ENCODE measurements at regions not wholly inside any gene's neighbourhood (a gene's known extent, or its start where the extent isn't known, plus 50 kb on each side); places are given as distances from the start of the nearest gene placed in this dataset.

DNA sequence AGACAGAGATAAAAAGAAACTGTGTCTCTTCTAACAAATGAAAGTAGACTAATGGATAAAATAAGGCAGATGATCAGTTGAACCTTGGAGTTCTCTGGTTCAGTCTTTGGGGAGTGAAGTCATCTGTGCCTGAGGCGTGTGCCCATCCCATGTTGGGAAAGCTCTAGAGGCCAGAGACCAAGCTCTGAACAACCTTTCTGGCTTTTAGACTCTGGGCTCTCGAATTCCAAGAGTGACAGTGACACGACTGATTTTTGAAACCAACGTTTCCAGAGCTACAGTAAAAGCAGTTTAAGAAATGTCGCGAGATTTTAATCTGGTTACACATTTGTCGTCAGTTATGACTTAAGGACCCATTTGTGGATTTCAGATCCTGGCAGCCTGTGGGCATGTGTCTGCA lies 83.7 kb upstream of the APCDD1 start:
- no peak for DNase-seq (ENCODE audit: low read depth in 4 of 4, low spot score in 3 of 4)

DNA sequence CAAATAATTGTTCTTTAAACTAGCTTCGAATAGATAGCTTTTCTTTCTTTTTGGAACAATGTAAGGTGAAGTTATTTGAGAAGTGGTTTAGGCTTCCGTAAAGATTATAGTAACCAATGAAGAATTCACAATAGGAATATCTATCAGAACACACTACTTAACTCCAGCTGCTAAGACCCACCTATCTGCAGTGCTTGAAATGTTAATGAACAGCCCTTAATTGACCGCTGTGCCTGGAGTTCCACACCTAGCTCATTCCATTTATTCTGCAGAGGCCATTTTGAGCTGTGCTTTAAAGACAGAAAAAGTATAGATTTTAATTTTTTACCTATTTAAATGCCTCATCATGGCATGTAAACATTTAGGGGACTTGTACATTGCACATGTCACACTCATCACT lies 83.3 kb upstream of the APCDD1 start:
- no peak for DNase-seq (ENCODE audit: low read depth in 4 of 4, low spot score in 3 of 4)

DNA sequence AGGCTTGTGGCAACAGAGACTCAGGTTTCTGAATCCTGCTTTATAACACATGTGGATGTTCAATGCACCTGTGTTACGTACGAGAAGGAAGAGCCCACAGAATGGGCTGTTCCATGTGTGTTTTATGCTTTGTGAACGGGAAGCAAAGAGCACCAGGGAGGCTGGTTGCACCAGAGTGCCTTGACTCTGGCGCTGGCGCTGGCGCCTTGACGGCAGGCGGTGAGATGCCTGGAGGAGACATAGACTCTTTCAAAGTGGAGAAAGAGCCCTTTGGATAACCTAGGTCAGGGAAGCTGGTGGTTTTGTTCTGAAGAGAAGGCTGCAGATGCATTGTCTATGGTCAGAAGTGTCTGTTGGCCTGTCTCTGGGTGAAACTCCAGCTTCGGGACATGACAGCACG lies 80.2 kb upstream of the APCDD1 start:
- DNase-seq (ENCODE audit: low read depth in 4 of 4, low spot score in 3 of 4), result no peak

DNA sequence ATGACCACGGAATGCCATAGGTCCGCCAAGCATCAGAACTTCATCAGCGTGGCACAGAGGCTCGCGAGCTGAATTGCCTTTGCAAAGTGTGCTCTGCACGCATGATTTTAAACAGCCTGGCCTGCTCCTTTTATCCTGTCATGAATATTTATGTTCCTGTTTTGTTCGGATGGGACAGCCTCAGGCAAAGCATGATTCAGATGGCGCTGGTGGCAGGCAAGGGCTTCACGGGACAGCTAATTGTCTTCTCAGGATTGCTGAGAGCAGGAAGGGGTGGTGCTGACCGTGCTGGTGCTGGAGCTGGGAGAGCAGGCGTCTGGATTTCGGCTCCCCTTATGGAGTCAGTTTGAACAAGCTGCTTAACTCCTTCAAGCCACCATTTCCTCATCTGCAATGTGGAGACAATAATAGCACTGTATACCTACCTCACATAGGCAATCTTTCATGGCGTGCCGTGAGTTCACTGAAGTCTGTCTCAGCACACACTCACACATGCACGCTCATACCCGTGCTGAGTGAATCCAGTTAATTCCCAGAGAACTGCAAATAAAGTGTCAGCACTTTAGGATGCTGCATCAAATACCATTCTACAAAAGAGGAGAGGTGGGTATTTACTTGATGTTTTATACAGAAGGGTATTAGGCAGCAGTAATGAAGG lies 79.7 kb upstream of the APCDD1 start:
- no peak for DNase-seq (ENCODE audit: low read depth in 4 of 4, low spot score in 3 of 4)

DNA sequence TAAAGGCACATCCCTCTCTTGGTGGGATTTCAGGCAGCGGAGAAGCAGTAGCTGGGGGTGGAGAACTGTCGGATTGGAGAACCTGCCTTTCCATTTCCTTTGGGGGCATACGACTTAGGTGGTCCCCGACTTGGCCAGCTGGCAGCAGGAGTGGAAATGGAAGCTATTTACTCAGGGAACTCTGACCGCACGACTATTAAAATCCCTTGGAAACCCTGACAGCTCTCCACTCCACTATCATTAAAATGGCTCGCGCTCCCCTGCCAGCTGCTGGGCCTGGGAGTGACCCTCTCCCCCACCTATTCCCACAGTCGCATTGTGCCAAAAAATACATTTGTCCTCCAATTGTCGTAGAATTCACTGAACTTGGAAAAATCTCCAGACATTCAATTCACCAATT lies 77.7 kb upstream of the APCDD1 start:
- DNase-seq (ENCODE audit: low read depth in 4 of 4, low spot score in 3 of 4), result peak in 3 of 4 donors; percentile 36 to 46 (median 38)

DNA sequence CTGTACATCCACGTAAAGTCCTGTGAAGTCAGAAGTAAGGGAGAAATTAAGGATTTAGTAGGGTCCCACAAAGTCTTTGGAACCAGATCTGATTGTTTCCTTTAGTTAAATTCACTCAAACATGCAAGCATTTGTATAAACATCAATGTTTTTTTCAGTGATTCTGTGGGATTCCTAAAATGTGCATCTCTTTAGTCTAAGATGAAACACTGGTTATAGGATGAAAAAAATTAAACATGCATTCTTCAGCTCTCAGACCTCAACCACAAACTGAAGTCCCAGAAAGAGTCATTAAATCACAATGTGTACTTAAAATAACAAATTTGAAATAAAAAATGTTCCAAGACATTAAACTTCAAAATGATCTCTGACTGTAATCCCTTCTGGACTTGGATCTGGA lies 76.5 kb upstream of the APCDD1 start:
- DNase-seq (ENCODE audit: low read depth in 4 of 4, low spot score in 3 of 4), result no peak

DNA sequence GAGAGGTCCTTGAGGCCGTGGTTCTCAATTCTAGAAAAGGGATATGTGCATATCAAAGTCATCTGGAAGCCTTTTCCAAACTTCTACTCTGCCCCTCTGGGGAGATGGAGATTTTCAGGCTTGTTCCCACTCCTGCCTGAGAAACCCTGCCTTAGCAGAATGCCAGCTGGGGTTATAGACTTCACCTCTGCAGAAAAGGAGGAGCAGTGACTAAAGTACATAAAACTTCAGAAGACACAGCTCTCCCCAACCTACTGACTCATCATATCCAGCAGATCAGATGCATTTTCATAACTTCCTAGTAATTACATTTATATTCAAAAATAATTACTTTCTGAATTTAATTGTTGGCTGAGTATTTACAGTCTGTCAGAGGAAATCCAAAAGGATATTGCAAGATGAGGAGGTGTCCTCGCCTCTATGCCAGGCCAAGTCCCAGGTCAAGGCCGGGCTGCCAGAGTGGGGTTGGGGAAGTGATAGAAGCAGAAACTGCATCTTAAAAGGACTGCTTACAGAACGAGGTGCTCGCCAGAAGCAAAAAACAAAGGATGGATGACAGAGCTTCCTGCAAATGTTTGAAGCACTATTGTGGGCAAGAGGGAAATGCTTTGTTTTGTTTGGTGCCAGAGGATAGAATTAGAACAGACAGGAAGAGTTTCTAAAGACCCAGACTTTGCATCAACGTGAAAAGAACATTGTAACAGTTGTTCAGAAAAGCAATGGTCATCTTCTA lies 75.6 kb upstream of the APCDD1 start:
- DNase-seq (ENCODE audit: low read depth in 4 of 4, low spot score in 3 of 4), result no peak

DNA sequence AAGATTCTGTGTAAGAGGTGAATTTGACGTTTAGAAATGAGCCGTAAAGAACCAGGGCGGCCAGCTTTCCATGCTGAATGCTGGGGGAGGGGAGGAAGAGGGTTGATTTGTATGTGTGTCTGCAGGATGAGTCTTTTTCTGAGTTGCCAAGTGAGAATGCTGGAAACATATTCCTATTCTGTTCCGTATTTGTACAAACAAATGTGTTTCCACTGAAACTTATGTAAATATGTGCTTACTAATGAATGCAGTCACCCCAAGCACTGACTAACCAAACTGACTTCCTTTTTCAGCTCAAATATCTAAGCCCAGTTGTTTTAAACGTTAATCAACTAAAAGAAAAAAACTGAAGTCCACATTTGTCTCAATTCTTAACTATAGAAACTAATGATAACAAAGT lies 74.9 kb upstream of the APCDD1 start:
- no peak for DNase-seq (ENCODE audit: low read depth in 4 of 4, low spot score in 3 of 4)

DNA sequence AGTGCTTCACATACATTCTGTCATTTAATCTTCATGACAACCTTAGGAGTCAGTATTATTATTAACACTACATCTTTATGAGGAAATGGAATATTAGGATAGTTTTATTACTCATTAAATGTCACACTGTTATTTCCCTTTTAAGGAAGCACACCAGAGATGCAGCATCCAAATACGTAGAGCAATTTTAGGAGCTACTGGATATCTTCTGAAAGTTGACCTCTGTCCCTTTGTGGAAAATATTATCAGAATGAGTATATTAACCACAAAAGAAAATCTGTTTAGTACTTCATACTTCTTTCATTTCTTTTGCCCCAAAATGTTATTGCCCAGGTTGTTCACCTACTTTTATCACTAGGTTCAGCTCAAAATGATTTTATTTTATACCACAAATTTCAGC lies 72.9 kb upstream of the APCDD1 start:
- no peak for DNase-seq (ENCODE audit: low read depth in 4 of 4, low spot score in 3 of 4)

DNA sequence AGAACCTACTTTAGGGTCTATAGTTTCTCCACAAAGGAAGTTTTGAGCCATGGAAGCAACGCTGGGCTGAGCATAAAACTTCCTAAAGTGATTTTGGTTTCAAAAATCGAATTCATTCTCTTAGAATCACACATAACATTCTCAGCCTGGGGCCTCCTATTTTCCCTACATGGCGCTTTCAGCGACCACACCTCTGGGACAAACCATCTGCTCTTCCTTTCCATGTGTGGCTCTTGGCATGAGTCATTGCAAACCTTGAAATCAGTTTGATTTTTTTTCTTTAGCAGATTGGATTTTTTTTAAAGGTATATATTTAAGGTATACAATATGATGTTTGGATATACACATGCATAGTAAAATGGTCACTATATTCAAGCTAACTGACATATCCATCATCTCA lies 72.5 kb upstream of the APCDD1 start:
- no peak for DNase-seq (ENCODE audit: low read depth in 4 of 4, low spot score in 3 of 4)

DNA sequence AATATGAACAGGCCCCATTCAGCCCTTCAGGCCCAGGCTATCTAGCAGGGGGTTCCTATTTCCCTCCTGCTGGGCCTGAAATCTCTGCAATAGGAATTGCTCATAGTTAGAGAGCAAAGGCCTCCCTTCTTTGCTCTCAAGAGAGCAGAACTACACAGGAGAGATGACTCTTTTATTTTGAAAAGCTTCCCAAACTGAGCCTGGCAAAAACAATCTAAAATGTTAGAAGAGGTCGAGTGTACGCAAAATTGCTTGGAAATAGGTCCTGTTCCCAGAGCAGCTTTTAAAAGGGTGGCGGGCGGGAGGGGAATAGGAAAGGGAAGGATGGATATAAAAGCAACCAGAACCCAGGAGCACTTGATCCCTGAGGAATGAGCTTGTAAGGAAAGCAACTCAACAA lies 68.4 kb upstream of the APCDD1 start:
- no peak for DNase-seq (ENCODE audit: low read depth in 4 of 4, low spot score in 3 of 4)

DNA sequence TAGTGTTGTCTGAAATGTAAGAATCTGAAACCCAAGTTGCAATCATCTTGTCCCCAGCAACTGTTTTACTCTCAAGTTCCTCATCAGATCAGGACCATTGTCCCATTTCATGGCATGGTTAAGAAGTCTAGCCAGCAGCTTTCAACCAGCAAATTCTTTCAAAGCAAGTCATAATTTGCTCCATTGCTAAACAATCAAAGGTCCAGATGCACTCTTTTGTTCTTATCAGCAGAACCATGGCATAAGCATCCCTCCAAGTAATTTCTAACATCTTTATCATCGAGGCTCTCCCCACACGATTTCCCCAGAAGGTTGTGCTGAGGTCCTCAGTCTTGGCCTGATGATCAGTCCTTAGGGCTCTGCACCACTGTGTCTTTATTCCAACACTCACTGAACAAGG lies 67.5 kb upstream of the APCDD1 start:
- DNase-seq (ENCODE audit: low read depth in 4 of 4, low spot score in 3 of 4), result no peak

DNA sequence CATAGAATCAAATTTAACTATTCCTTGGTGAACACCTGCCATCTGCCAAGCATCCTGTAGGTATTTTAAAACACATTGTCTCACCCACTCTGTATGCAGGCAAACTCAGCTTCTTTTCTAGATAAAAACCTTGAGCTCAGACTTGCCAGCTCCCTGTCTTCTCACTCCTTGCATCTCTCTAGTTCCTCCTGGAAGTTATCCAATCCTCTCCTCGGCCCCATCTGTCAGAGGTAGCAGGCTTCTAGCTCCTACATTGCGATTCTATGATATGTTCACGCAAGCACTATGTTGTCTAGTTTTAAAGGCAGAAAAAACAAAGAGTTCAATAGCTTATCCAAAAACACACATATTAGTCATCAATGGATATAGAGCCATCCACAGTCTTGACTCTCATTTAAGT lies 67.0 kb upstream of the APCDD1 start:
- DNase-seq (ENCODE audit: low read depth in 4 of 4, low spot score in 3 of 4), result no peak

DNA sequence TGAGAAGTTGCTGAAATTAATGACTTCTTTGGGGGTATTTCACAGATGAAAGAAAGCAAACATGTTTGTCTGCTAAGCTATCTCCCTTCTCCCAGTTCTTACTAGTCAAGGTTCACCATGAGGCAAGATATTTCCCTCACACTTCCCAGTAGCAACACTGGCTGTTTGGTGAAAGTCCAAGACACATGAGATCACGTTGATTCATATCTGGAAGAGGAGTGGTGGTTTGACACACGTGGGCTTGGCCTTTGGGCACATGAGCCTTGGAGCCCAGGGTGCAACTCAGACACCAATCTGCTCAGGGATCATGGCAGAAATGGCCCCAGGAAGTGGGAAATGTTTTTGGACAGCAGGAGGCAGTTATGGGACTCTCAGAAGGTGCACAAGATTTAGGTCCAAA lies 66.1 kb upstream of the APCDD1 start:
- no peak for DNase-seq (ENCODE audit: low read depth in 4 of 4, low spot score in 3 of 4)

DNA sequence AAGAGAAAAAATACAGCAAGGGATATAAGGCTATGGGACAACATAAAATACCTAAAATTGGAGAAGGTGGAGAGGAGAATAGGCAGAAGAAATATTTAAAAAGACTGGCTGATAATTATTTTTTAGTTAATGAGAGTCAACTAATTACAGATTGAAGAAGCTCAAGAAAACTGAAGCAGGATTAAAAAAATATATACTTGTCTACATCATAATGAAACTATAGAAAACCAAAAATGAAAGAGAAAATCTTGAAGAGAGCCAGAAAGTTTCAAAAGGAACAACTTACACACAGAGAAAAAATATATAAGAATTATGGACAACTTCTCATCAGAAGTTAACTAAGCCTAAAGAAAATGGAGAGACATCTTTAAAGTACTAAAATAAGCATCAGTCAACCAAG lies 62.9 kb upstream of the APCDD1 start:
- no peak for DNase-seq (ENCODE audit: low read depth in 4 of 4, low spot score in 3 of 4)

DNA sequence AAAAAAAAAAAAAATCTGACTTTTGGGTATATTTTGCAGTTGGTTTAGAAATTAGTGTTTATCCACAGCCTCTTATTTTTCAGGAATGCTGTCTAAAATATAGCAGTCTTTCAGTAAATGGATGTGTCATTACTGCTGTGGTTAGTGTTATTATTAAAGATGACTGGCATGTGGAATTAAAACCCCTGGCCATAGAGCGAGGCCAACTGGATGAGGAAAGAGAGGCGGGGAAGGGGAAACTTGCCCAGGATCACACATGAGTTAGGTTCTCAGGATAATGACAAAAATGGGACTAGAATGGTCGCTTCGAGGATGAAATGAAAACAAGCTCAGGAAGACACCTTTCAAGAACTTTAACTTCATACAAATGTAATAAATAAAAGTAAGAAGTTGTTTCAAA lies 57.4 kb upstream of the APCDD1 start:
- DNase-seq (ENCODE audit: low read depth in 4 of 4, low spot score in 3 of 4), result no peak

DNA sequence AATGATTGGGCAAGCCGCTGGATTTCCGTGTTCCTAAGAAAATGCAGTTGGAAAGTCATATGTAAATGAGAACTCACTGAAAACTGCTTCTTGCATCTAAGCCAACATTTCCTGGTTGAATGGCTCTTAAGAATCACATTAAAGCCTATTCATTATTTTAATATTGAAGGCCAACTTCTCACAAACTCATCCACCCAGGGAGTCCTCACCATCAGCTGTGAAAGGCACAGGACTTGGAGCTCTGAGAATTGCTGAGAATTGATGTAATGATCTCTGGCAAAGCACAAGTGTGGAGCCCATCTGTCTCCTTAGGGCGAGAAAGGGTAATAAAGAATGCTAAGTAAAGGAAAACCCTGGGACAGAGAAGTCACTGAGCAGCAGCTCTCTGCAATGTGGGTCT lies 55.9 kb upstream of the APCDD1 start:
- no peak for DNase-seq (ENCODE audit: low read depth in 4 of 4, low spot score in 3 of 4)

DNA sequence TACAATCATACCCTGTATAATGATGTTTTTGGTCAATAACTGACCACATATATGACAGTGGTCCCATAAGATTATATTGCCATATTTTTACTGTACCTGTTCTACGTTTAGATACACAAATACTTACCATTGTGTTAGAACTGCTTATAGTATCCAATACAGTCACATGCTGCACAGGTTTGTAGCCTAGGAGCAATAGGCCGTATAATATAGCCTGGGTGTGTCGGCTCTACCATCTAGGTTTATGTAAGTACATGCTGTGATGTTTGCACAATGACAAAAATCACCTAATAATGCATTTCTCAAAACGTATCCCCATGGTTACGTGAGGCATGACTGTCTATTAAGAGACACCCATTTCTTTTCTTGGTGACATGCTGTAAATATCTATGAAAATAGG lies 55.0 kb upstream of the APCDD1 start:
- no peak for DNase-seq (ENCODE audit: low read depth in 4 of 4, low spot score in 3 of 4)

DNA sequence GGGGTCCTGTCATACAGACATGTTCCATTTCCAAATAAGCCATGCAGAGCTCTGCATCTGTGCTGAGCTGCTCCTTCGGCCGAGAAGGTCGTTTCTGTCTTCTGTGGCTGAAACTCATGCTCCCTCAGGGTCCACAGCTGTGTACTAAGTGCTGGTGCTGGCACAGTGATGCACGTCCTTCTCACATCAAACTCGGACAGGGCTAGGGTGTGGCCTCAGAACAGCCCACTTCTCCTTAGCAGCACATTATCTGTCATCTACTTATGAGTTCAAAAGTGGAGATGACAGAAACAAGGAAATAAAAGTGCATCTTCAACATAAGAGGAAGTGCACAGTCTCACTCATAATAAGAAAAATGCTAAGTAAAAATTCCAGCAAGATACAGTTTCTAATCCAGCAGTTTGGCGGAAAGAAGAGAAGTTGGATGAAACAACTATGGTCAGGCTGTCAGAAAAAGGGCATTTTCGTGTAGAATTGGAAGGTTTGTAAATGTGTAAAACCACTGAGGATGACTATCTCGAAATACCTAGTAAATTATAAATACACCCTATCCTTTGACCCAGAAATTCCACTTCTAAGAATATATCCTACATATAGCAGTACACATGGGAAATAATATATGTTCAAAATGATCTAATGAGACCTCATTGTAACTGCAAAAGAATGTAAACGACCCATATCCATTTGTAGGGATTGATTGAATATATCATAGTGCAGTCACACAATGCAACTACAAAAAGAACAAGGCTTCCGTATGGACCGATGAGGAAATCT lies 53.7 kb upstream of the APCDD1 start:
- no peak for DNase-seq (ENCODE audit: low read depth in 4 of 4, low spot score in 3 of 4)

DNA sequence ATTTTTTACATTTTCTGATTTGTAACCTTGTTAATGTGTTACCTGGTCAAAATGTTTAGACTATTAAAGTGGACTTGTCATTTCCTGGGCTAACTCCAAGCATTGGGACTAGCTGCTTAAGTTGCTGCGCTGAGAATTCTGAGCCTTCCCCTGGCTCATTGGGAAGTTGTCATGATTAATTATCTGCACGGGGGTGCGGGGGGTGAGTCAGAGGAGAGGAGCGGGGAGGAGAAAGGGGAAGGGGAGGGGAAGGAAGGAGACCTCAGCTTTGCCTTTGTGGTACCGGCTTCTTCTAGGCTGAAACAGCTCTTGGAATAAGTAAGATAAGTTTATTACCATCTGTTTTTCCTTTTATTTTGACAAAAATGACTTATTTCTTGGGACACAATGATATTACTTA lies 52.9 kb upstream of the APCDD1 start:
- no peak for DNase-seq (ENCODE audit: low read depth in 4 of 4, low spot score in 3 of 4)

DNA sequence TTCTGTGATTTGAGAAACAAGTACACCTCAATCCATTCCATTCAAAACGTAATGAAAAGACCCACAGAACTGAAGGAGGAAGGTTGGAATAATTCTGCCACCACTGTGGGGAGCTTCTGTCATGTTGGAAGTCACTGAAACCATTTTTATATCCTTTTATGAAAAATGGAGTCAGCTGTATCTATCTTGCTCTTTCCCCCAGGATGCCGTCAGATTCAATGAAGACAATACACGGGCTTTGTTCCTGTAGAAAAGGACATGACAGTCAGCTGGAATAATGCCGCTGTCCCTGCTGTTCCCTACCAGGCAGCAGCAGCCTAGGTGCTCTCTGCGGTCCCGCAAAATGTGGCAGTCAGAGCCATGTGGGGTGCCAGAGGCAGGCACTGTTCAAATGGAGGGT lies 52.5 kb upstream of the APCDD1 start:
- DNase-seq (ENCODE audit: low read depth in 4 of 4, low spot score in 3 of 4), result no peak

All from right renal pelvis (tissue), 4 donors.